Fibroblast of mammary gland (primary cell): ENCODE measurements at regions not wholly inside any gene's neighbourhood (a gene's known extent, or its start where the extent isn't known, plus 50 kb on each side); places are given as distances from the start of the nearest gene placed in this dataset.

ENCODE experiments used
- DNase-seq: peaks from one replicate; pipeline ENCODE4 v3.0.0-alpha.2; 2010; ENCODE audit warnings: low read depth
- H3K4me3 ChIP-seq: 2 replicates; pipeline ENCODE4 v1.5.1; 2011; ENCODE audit warnings: low read depth, mild to moderate bottlenecking, low read length, moderate library complexity; ENCODE audit not compliant: control insufficient read depth
- TF ChIP-seq, protein P1 (sequence below): conservative IDR thresholded peaks from 2 replicates; pipeline ENCODE4 v1.5.1; 2011; ENCODE audit warnings: low read depth, low read length, inconsistent platforms; ENCODE audit not compliant: control insufficient read depth, insufficient read depth

DNA sequence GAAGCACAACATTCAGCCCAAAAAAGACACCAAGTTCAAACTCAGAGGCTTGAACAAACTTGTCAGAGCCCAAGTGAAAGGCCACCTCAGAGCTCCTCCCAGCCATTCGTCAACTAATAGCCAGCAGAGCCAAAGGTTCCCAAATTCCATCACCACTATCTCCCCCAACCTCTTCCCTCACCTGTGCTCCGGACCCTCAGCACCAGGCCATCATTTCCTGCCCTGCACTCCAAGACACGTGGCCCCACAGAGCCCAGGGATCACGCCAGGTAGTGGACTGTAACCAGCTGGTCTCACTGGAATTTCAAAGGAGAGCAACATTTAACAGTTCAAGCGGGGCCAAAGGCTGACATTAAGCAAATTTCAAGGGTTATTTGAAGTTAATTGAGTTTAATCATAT, 245.2 kb upstream of the IGF1R start:
- TF ChIP-seq, protein P1, sequence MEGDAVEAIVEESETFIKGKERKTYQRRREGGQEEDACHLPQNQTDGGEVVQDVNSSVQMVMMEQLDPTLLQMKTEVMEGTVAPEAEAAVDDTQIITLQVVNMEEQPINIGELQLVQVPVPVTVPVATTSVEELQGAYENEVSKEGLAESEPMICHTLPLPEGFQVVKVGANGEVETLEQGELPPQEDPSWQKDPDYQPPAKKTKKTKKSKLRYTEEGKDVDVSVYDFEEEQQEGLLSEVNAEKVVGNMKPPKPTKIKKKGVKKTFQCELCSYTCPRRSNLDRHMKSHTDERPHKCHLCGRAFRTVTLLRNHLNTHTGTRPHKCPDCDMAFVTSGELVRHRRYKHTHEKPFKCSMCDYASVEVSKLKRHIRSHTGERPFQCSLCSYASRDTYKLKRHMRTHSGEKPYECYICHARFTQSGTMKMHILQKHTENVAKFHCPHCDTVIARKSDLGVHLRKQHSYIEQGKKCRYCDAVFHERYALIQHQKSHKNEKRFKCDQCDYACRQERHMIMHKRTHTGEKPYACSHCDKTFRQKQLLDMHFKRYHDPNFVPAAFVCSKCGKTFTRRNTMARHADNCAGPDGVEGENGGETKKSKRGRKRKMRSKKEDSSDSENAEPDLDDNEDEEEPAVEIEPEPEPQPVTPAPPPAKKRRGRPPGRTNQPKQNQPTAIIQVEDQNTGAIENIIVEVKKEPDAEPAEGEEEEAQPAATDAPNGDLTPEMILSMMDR, result no peak
- H3K4me3 ChIP-seq, result no peak overlapping the region
- DNase-seq, result no peak

DNA sequence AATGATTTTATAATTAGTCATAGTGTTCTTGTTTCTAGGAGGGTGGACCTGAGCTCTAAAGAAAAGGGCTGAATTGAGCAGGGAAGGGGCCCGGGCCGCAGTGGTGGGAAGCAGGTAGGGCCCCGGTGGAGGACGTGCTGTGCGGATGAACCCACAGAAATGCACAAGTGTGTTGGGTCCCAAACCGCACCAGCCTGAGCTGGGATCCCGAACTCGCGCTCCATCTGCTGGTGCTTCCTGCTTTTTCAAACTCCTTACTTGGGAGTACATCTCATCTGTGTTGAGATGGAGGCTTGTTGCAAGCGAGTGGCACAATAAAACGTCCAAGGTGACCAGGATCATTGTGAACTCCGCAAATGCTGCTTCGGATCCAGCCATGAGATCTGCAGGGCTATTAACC, 244.8 kb upstream of the IGF1R start:
- no peak overlapping the region for H3K4me3 ChIP-seq
- TF ChIP-seq, protein P1, result no peak
- DNase-seq, result no peak

DNA sequence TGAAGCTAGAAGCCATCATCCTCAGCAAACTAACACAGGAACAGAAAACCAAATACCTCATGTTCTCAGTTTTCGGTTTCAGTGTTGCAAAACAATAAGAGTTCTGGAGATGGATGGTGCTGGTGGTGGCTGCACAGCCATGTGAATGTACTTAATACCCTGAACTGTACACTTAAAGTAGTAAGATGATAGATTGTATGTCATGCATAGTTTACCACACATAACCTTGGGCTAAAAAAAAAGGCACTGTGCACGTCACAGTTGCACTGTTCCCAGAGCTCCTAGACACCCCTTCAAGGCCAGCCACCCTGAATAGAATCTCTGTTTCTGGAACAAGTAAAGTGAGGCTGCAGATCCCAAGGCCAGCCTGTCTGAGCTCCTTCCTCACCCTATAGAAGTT, 243.3 kb upstream of the IGF1R start:
- no peak for DNase-seq
- TF ChIP-seq, protein P1, result no peak
- H3K4me3 ChIP-seq, result no peak overlapping the region

DNA sequence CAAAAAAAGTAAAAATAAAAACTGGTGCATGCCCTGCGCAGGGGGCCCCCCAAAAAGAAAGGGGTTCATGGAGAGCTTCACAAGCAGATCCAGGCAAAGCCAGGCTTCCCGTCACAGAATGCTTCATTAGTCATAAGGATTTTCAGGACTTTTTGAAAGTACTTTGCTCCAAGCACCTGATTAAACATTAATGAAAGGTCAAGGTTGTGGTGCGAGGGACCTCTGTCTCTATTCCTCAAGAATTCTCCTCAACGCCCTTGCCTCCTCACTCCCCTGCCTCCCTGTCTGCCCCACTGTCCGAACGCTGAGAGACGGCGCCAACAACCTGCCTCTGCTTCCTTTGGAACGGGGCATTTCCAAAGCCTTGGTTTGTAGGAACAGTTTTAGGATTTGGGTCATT, 240.1 kb upstream of the IGF1R start:
- no peak for DNase-seq
- no peak overlapping the region for H3K4me3 ChIP-seq
- TF ChIP-seq, protein P1, result no peak

DNA sequence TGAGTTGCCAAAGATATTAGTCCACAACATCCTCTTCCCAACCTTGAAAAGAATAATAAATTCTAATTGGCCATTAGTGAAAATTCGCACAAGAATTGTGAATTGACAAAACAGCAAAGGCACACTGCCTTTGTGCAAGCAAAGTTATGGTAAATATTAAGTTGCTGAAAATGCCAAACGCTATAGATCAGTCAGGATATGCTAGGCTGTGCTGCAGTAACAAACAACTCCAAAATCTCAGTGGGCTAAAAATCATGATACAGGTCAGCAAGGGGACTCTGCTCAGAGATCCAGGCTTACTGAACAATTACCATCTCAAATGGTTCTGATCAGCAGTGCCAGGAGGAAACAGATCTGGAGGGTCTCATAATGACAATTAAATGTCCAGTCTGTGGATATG, 238.0 kb upstream of the IGF1R start:
- no peak for DNase-seq
- TF ChIP-seq, protein P1, result no peak
- no peak overlapping the region for H3K4me3 ChIP-seq

DNA sequence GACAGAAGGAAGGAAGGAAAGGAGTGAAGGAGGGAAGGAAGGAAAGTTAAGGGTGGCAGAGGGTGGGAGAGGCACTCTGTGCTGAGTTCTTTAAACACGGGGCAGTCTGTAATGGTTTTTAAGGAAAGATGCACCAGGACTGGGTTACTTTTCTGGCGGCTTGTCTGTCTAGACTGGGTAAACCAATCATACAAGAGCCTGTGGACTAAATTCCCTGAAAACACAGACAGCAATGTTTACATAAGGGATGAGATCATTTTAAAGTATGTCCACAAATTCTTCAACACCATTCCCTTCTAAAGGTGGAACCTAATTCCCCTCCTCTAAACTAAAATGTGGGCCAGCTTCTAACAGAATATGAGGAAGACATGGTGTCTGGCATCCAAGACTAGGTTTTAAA, 235.5 kb upstream of the IGF1R start:
- no peak for DNase-seq
- no peak overlapping the region for H3K4me3 ChIP-seq
- TF ChIP-seq, protein P1, result no peak

DNA sequence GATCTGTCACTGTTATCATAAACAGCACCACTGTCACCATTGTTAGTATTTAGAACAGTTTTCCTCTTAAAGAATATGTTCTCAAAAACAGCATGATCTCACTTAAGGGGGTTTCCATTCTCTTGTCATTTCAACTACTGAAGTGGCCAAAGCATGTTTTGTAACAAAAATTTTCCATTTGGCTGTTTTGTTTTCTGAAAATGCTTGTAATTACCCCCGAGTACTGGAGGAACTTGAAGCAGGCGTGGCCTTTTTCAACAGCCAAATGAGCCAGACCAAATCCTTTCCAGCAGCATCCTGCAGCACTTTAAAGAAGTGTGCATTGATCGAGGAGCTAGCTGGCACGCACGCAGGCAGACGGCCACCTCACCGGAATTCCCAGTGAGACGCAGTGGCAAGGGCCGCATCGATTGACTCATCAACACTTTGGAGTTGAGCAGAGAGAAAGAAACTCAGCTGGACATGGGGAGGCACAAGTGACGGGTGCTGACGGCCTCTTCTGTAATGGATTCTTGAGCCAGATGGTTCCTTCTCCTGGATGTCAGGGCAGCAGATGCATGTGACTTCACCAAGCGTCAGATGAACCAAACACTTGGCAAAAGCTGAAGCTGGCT, 234.3 kb upstream of the IGF1R start:
- TF ChIP-seq, protein P1, result no peak
- DNase-seq, result no peak
- H3K4me3 ChIP-seq, result no peak overlapping the region
